ENCODE measurements at regions not wholly inside any gene's neighbourhood (a gene's known extent, or its start where the extent isn't known, plus 50 kb on each side); places are given as distances from the start of the nearest gene placed in this dataset.

- H3K4me3 ChIP-seq (ENCODE audit: low read length): no peak overlapping the region
- no peaks in the 10 kb centered on the region for H4K20me1 ChIP-seq (ENCODE audit: low read length)
- no peaks in the 10 kb centered on the region for H3K27me3 ChIP-seq (ENCODE audit: low read length)
- H3K79me2 ChIP-seq (ENCODE audit: low read length): no peaks in the 10 kb centered on the region
- POLR2A ChIA-PET (ENCODE audit: unreplicated experiment): no interaction called here
- CTCF ChIA-PET: no interaction called here
- H3K36me3 ChIP-seq (ENCODE audit: low read depth, low read length): no peaks in the 10 kb centered on the region
- H3K9ac ChIP-seq (ENCODE audit: low read length): no peak overlapping the region
- TF ChIP-seq EZH2phosphoT487 (IDR thresholded peaks at IDR 0.05; ENCODE audit: borderline replicate concordance, low read length) (no peak), EZH2 (IDR thresholded peaks at IDR 0.05; ENCODE audit: low read length, unreplicated experiment) (no peak), CTCF (conservative IDR thresholded peaks at IDR 0.05; ENCODE audit: low read depth, low read length) (no peak)
- H3K9me3 ChIP-seq (ENCODE audit: low read length): no peaks in the 10 kb centered on the region
- H2AFZ ChIP-seq (ENCODE audit: low read length): no peak overlapping the region
- intact Hi-C loops (cut with micrococcal nuclease): no loop called here
- ATAC-seq: no peak
- BruUV-seq (replicated peaks): no TSS peak
- H3F3A ChIP-seq (ENCODE audit: low read length, unreplicated experiment): no peaks in the 10 kb centered on the region
- H3K4me1 ChIP-seq (ENCODE audit: insufficient read depth, low read length): no peaks in the 10 kb centered on the region
- DNase-seq: no peak
- H3K9me2 ChIP-seq (replicated peaks; ENCODE audit: low read length): no peaks in the 10 kb centered on the region
- H3K27ac ChIP-seq (ENCODE audit: low read length): no peak overlapping the region
- no peak overlapping the region for H3K4me2 ChIP-seq (ENCODE audit: low read length)
These were observed 72.7 kb upstream of the WDR72 start for GRCh38 chr15:53831907-53832770.

GRCh38 chr15:53830707-53831386, 71.4 kb upstream of the WDR72 start:
- no peak for TF ChIP-seq CTCF (conservative IDR thresholded peaks at IDR 0.05; ENCODE audit: low read depth, low read length)
- intact Hi-C loops (cut with micrococcal nuclease): no loop called here
- no peak overlapping the region for H3K4me2 ChIP-seq (ENCODE audit: low read length)
- ChIA-PET POLR2A (ENCODE audit: unreplicated experiment) (no interaction called here), CTCF (no interaction called here)
- H3K27me3 ChIP-seq (ENCODE audit: low read length): no peaks in the 10 kb centered on the region
- no TSS peak for BruUV-seq (replicated peaks)
- H3K4me1 ChIP-seq (ENCODE audit: insufficient read depth, low read length): no peaks in the 10 kb centered on the region
- no peaks in the 10 kb centered on the region for H3K9me3 ChIP-seq (ENCODE audit: low read length)
- ATAC-seq: no peak
- no peak overlapping the region for H2AFZ ChIP-seq (ENCODE audit: low read length)
- H3K4me3 ChIP-seq (ENCODE audit: low read length): no peak overlapping the region
- no peaks in the 10 kb centered on the region for H4K20me1 ChIP-seq (ENCODE audit: low read length)
- no peaks in the 10 kb centered on the region for H3F3A ChIP-seq (ENCODE audit: low read length, unreplicated experiment)
- no peaks in the 10 kb centered on the region for H3K9me2 ChIP-seq (replicated peaks; ENCODE audit: low read length)
- H3K9ac ChIP-seq (ENCODE audit: low read length): no peak overlapping the region
- no peaks in the 10 kb centered on the region for H3K79me2 ChIP-seq (ENCODE audit: low read length)
- H3K36me3 ChIP-seq (ENCODE audit: low read depth, low read length): no peaks in the 10 kb centered on the region
- DNase-seq: no peak
- H3K27ac ChIP-seq (ENCODE audit: low read length): no peak overlapping the region

- Histone ChIP-seq H3K9ac (ENCODE audit: low read length) (no peak overlapping the region), H3K4me2 (ENCODE audit: low read length) (no peak overlapping the region), H3K9me2 (replicated peaks; ENCODE audit: low read length) (no peaks in the 10 kb centered on the region), H3K9me3 (ENCODE audit: low read length) (no peaks in the 10 kb centered on the region), H3K79me2 (ENCODE audit: low read length) (no peaks in the 10 kb centered on the region), H3K36me3 (ENCODE audit: low read depth, low read length) (no peaks in the 10 kb centered on the region), H4K20me1 (ENCODE audit: low read length) (no peaks in the 10 kb centered on the region), H2AFZ (ENCODE audit: low read length) (no peak overlapping the region), H3K27me3 (ENCODE audit: low read length) (no peaks in the 10 kb centered on the region), H3F3A (ENCODE audit: low read length, unreplicated experiment) (no peaks in the 10 kb centered on the region), H3K4me3 (ENCODE audit: low read length) (no peak overlapping the region), H3K4me1 (ENCODE audit: insufficient read depth, low read length) (no peaks in the 10 kb centered on the region), H3K27ac (ENCODE audit: low read length) (no peak overlapping the region)
- intact Hi-C loops (cut with micrococcal nuclease): no loop called here
- no TSS peak for BruUV-seq (replicated peaks)
- no peak for DNase-seq
- TF ChIP-seq CTCF (conservative IDR thresholded peaks at IDR 0.05; ENCODE audit: low read depth, low read length): no peak
- no peak for TF ChIP-seq EZH2 (IDR thresholded peaks at IDR 0.05; ENCODE audit: low read length, unreplicated experiment)
- TF ChIP-seq EZH2phosphoT487 (IDR thresholded peaks at IDR 0.05; ENCODE audit: borderline replicate concordance, low read length): no peak
- ATAC-seq: no peak
- ChIA-PET CTCF (no interaction called here), POLR2A (ENCODE audit: unreplicated experiment) (no interaction called here)
These were observed 70.5 kb upstream of the WDR72 start for GRCh38 chr15:53829923-53830459.
